ENCODE measurements at regions not wholly inside any gene's neighbourhood (a gene's known extent, or its start where the extent isn't known, plus 50 kb on each side); places are given as distances from the start of the nearest gene placed in this dataset.
A peak's percentile ranks its signal among the peaks of the same experiment; 100 is the strongest.

- Histone ChIP-seq H3K36me3 (ENCODE audit: control insufficient read depth in 2 of 4, insufficient read depth in 4 of 4, low read length in 3 of 4) (no peaks in the 10 kb centered on the region), H3K79me1 (ENCODE audit: low read depth, low read length) (no peaks in the 10 kb centered on the region), H4K91ac (replicated peaks; ENCODE audit: insufficient read length, low read length) (no peak overlapping the region), H3K4me2 (ENCODE audit: insufficient read depth in 1 of 2, low read depth in 2 of 2, low read length in 2 of 2) (no peak overlapping the region), H3K4me1 (replicated peaks in 1 of 4; ENCODE audit: control insufficient read depth in 3 of 4, insufficient read depth in 4 of 4, low read length in 3 of 4) (0 out of 7 replicates have a peak, but pooled peaks cover 0 to 3% (median 0%) of the 10 kb centered on the region in 4 experiments), H3K79me2 (ENCODE audit: control insufficient read depth in 1 of 2, insufficient read depth in 2 of 2, low read length in 2 of 2) (no peaks in the 10 kb centered on the region), H3K27me3 (replicated peaks in 1 of 4; ENCODE audit: control insufficient read depth in 3 of 4, extremely low read depth in 1 of 4, insufficient read depth in 3 of 4, low read length in 3 of 4) (no peaks in the 10 kb centered on the region), H3K4ac (replicated peaks; ENCODE audit: insufficient read length, low read depth, low read length) (no peak overlapping the region), H2BK20ac (ENCODE audit: low read length) (no peak overlapping the region), H2BK15ac (ENCODE audit: low read length) (no peak overlapping the region), H4K20me1 (replicated peaks in 1 of 2; ENCODE audit: control insufficient read depth in 1 of 2, insufficient read depth in 2 of 2, low read length in 2 of 2) (no peaks in the 10 kb centered on the region), H3K56ac (replicated peaks; ENCODE audit: insufficient read length, low read depth, low read length) (no peak overlapping the region), H3K18ac (ENCODE audit: extremely low read depth, low read length) (no peak overlapping the region), H2BK12ac (ENCODE audit: low read depth, low read length) (no peak overlapping the region), H3K14ac (ENCODE audit: insufficient read length) (no peak overlapping the region), H2BK120ac (replicated peaks; ENCODE audit: low read depth, low read length) (no peak overlapping the region), H3K23me2 (ENCODE audit: low read depth, low read length) (no peaks in the 10 kb centered on the region), H4K5ac (ENCODE audit: insufficient read length, low read depth, low read length) (no peak overlapping the region), H3K23ac (ENCODE audit: insufficient read length) (no peak overlapping the region), H3K9me3 (ENCODE audit: insufficient read depth in 2 of 2, low read depth in 1 of 2, low read length in 1 of 2) (no peaks in the 10 kb centered on the region), H2AFZ (ENCODE audit: low read length) (peak overlapping the region; percentile 91), H3K9ac (replicated peaks in 1 of 4; ENCODE audit: extremely low read depth in 1 of 4, low read depth in 3 of 4, low read length in 3 of 4) (no peak overlapping the region), H4K8ac (ENCODE audit: extremely low read depth, insufficient read depth, low read length) (no peak overlapping the region), H3K27ac (ENCODE audit: low read depth, low read length) (no peak overlapping the region), H2BK5ac (ENCODE audit: low read depth, low read length) (peak overlapping the region; percentile 7; the same call in 1 of the 2 replicates), H2AK5ac (ENCODE audit: low read depth, low read length) (no peak overlapping the region), H3K4me3 (ENCODE audit: extremely low read depth in 1 of 4, insufficient read depth in 2 of 4, low read depth in 3 of 4, low read length in 4 of 4) (no peak overlapping the region)
- FAIRE-seq (no peak), DNase-seq (ENCODE audit: low read depth in 1 of 2, low spot score in 2 of 2) (no peak)
- POLR2A ChIA-PET (ENCODE audit: partially characterized antibody), result no interaction called here
- CTCF ChIA-PET (ENCODE audit: partially characterized antibody), result no interaction called here
- TF ChIP-seq MAX (IDR thresholded peaks at IDR 0.05) (no peak), SAP30 (IDR thresholded peaks at IDR 0.05; ENCODE audit: insufficient read depth, insufficient replicate concordance, low read length) (no peak), CTBP2 (IDR thresholded peaks at IDR 0.05; ENCODE audit: borderline replicate concordance, insufficient read depth, insufficient read length, low read length) (no peak), JUN (IDR thresholded peaks at IDR 0.05; ENCODE audit: low read depth, low read length) (no peak), YY1 (IDR thresholded peaks at IDR 0.05; ENCODE audit: low read depth, low read length) (no peak), SP2 (IDR thresholded peaks at IDR 0.05; ENCODE audit: low read length) (no peak), NRF1 (IDR thresholded peaks at IDR 0.05; ENCODE audit: low read depth, low read length) (no peak), TEAD4 (IDR thresholded peaks at IDR 0.05; ENCODE audit: low read depth, low read length) (no peak), KDM4A (IDR thresholded peaks at IDR 0.05; ENCODE audit: low read depth, low read length, severe bottlenecking) (no peak), RNF2 (IDR thresholded peaks at IDR 0.05; ENCODE audit: borderline replicate concordance, low read depth, low read length, missing control alignments, poor library complexity, severe bottlenecking) (no peak)
- 84% methylated on average over 6 of the region's 6 CpGs; no CpG with 5 or more reads in 1 of the 2 experiments for WGBS, 2 experiments (ENCODE audit: extremely low coverage in 1 of 2, insufficient coverage in 1 of 2, insufficient read length in 1 of 2, insufficient replicate concordance in 2 of 2, low coverage in 1 of 2, low lambda C conversion rate in 2 of 2, missing lambda C conversion rate in 1 of 2)
Measured at GRCh38 chr2:210752532-210752931, 196.1 kb downstream of the CPS1 start.
